Stimulated activated memory B cell treated with anti-CD40 and anti-IgM and Interleukin-4, amounts not matched to agents 10 μg/mL and 1 μg/mL and 100 μg/mL, for 72 hours (primary cell): ENCODE measurements at regions not wholly inside any gene's neighbourhood (a gene's known extent, or its start where the extent isn't known, plus 50 kb on each side); places are given as distances from the start of the nearest gene placed in this dataset.
"Not testable (repeated sequence)": the region's sequence is repeated elsewhere in the genome, so short reads cannot be mapped to it uniquely, and the experiment has no call there.

Experiments used
- ATAC-seq: fragments of 150-1000 bp; cut with Tn5 transposase; 2 replicates; pipeline ENCODE4 v1.10.0; 2021
- H3K27ac Mint-ChIP-seq: one replicate; pipeline ENCODE4 v1.8.0; 2022; ENCODE audit warnings: mild to moderate bottlenecking, mixed read lengths
- H3K27me3 Mint-ChIP-seq: one replicate; pipeline ENCODE4 v1.8.0; 2022; ENCODE audit warnings: mixed read lengths
- H3K36me3 Mint-ChIP-seq: one replicate; pipeline ENCODE4 v1.8.0; 2022; ENCODE audit warnings: mixed read lengths
- H3K4me1 Mint-ChIP-seq: one replicate; pipeline ENCODE4 v1.8.0; 2022; ENCODE audit warnings: mixed read lengths
- H3K4me3 Mint-ChIP-seq: one replicate; pipeline ENCODE4 v1.8.0; 2022; ENCODE audit warnings: mild to moderate bottlenecking, moderate library complexity, mixed read lengths
- H3K9me3 Mint-ChIP-seq: one replicate; pipeline ENCODE4 v1.8.0; 2022; ENCODE audit warnings: mixed read lengths

- no peaks in the 10 kb centered on the region for H3K36me3 Mint-ChIP-seq
- no peaks in the 10 kb centered on the region for H3K4me1 Mint-ChIP-seq
- no peaks in the 10 kb centered on the region for H3K27me3 Mint-ChIP-seq
- H3K4me3 Mint-ChIP-seq, result no peak overlapping the region
- no peaks in the 10 kb centered on the region for H3K9me3 Mint-ChIP-seq
- no peak for ATAC-seq
- no peak overlapping the region for H3K27ac Mint-ChIP-seq
Observed at GRCh38 chr3:23136054-23136453, 67.1 kb upstream of the UBE2E2 start.

GRCh38 chr3:23144051-23144450 lies 59.1 kb upstream of the UBE2E2 start:
- ATAC-seq, H3K27ac Mint-ChIP-seq, H3K27me3 Mint-ChIP-seq, H3K4me1 Mint-ChIP-seq, H3K4me3 Mint-ChIP-seq, H3K36me3 Mint-ChIP-seq, H3K9me3 Mint-ChIP-seq: not testable (repeated sequence)

- Mint-ChIP-seq H3K4me1 (no peaks in the 10 kb centered on the region), H3K27ac (no peak overlapping the region), H3K9me3 (peaks cover 2% of the 10 kb centered on the region), H3K4me3 (no peak overlapping the region), H3K27me3 (peaks cover 5% of the 10 kb centered on the region), H3K36me3 (no peaks in the 10 kb centered on the region)
- ATAC-seq, result no peak
Observed at GRCh38 chr3:23146163-23146562, 57.0 kb upstream of the UBE2E2 start.

GRCh38 chr3:23152989-23153388 lies 50.1 kb upstream of the UBE2E2 start:
- Mint-ChIP-seq H3K4me1 (no peaks in the 10 kb centered on the region), H3K4me3 (no peak overlapping the region), H3K9me3 (no peaks in the 10 kb centered on the region), H3K27me3 (peaks cover 3% of the 10 kb centered on the region), H3K27ac (no peak overlapping the region), H3K36me3 (no peaks in the 10 kb centered on the region)
- ATAC-seq, result no peak
